Body of pancreas (tissue), 4 donors: ENCODE measurements at regions not wholly inside any gene's neighbourhood (a gene's known extent, or its start where the extent isn't known, plus 50 kb on each side); places are given as distances from the start of the nearest gene placed in this dataset.

Experiments
- ATAC-seq: fragments of 150-250 bp; one replicate; pipeline ENCODE4 v1.9.1; 2016
- DNase-seq, 4 donors: peaks; one replicate each; pipeline ENCODE4 v3.0.0-alpha.2; 2019
- H3K27ac ChIP-seq, 4 donors: fragments of 200-600 bp; sonication (generic); 1 replicate in 3 of 4; 2 replicates in 1 of 4; pipeline versions ENCODE4 v1.5.1 to v1.6.1; 2016 to 2019; ENCODE audit warnings: mild to moderate bottlenecking in 1 of 4, mixed read lengths in 1 of 4, moderate library complexity in 1 of 4
- H3K27me3 ChIP-seq, 2 donors: fragments of 200-600 bp; sonication (generic); one replicate each; pipeline ENCODE4 v1.6.0; 2016; ENCODE audit warnings: mild to moderate bottlenecking in 1 of 2
- H3K36me3 ChIP-seq, 2 donors: fragments of 200-600 bp; sonication (generic); replicated peaks in 1 of 2; 2 replicates each; pipeline ENCODE4 v1.5.1; 2016; ENCODE audit warnings: low read depth in 2 of 2; ENCODE audit not compliant: insufficient read depth in 1 of 2
- H3K4me1 ChIP-seq: fragments of 200-600 bp; sonication (generic); one replicate; pipeline ENCODE4 v1.6.0; 2016
- H3K4me3 ChIP-seq, 2 donors: fragments of 200-600 bp; sonication (generic); 1 replicate in 1 of 2; 2 replicates in 1 of 2; pipeline ENCODE4 v1.5.1; 2016 to 2019
- H3K9me3 ChIP-seq, 3 donors: fragments of 200-600 bp; sonication (generic); 1 replicate in 2 of 3; 2 replicates in 1 of 3; pipeline ENCODE4 v1.5.1; 2016
- CTCF ChIP-seq, 7 experiments: fragments of 450-650 bp in 4 of 7; fragments of 200-600 bp in 3 of 7; sonication (generic) in 3 of 7; IDR thresholded peaks; one replicate each; pipeline ENCODE4 v1.5.1; 2016 to 2019; ENCODE audit warnings: antibody characterized with exemption in 7 of 7
- POLR2A ChIP-seq, 3 donors: fragments of 450-650 bp; IDR thresholded peaks; one replicate each; pipeline ENCODE4 v1.6.1; 2016; ENCODE audit warnings: antibody characterized with exemption in 3 of 3, mild to moderate bottlenecking in 2 of 3
- WGBS, 2 donors: methylation state at CpG; one replicate each; pipeline ENCODE4 v1.1.5; 2017; 5-methylcytosine and 5-hydroxymethylcytosine counted together
- intact Hi-C: fragments of 100-400 bp; cut with DNase I; formaldehyde crosslinking; loops from one replicate; pipeline ENCODE4 v1.15.1; 2023

- Histone ChIP-seq H3K9me3 (no peaks in the 10 kb centered on the region), H3K36me3 (no peaks in the 10 kb centered on the region), H3K4me1 (no peaks in the 10 kb centered on the region), H3K27ac (no peak overlapping the region), H3K27me3 (no peaks in the 10 kb centered on the region), H3K4me3 (no peak overlapping the region)
- ATAC-seq, result no peak
- WGBS, 2 donors, result 25 to 43% methylated on average over 2 of the region's 2 CpGs
- DNase-seq, result no peak
- intact Hi-C loops, result no loop called here
- TF ChIP-seq CTCF (IDR thresholded peaks at IDR 0.05), result no peak
- no peak for TF ChIP-seq POLR2A (IDR thresholded peaks at IDR 0.05)
Observed at GRCh38 chr3:124221422-124221821, 229.5 kb upstream of the ROPN1 start.

- 75 to 77% methylated on average over 3 of the region's 3 CpGs for WGBS, 2 donors
- intact Hi-C loops, result no loop called here
- H3K27ac ChIP-seq, result no peak overlapping the region
- H3K9me3 ChIP-seq, result no peaks in the 10 kb centered on the region
- H3K4me3 ChIP-seq, result no peak overlapping the region
- DNase-seq (no peak), ATAC-seq (no peak)
- TF ChIP-seq POLR2A (IDR thresholded peaks at IDR 0.05), result no peak
- TF ChIP-seq CTCF (IDR thresholded peaks at IDR 0.05), result no peak
- no peaks in the 10 kb centered on the region for H3K27me3 ChIP-seq
- H3K36me3 ChIP-seq, result no peaks in the 10 kb centered on the region
- H3K4me1 ChIP-seq, result no peaks in the 10 kb centered on the region
Observed at GRCh38 chr3:124223853-124224252, 231.9 kb upstream of the ROPN1 start.

GRCh38 chr3:124227150-124227630 is 235.3 kb upstream of the ROPN1 start:
- TF ChIP-seq POLR2A (IDR thresholded peaks at IDR 0.05), result no peak
- no peak for TF ChIP-seq CTCF (IDR thresholded peaks at IDR 0.05)
- ATAC-seq (no peak), DNase-seq (no peak)
- H3K36me3 ChIP-seq, result no peaks in the 10 kb centered on the region
- H3K27me3 ChIP-seq, result no peaks in the 10 kb centered on the region
- no peak overlapping the region for H3K4me3 ChIP-seq
- H3K27ac ChIP-seq, result no peak overlapping the region
- H3K4me1 ChIP-seq, result no peaks in the 10 kb centered on the region
- no peaks in the 10 kb centered on the region for H3K9me3 ChIP-seq
- 58 to 89% methylated on average over 1 of the region's 1 CpG for WGBS, 2 donors
- intact Hi-C loops, result no loop called here

GRCh38 chr3:124229420-124229819 is 237.5 kb upstream of the ROPN1 start:
- 82 to 92% methylated on average over 5 of the region's 5 CpGs for WGBS, 2 donors
- DNase-seq (no peak), ATAC-seq (no peak)
- no peak overlapping the region for H3K4me3 ChIP-seq
- H3K36me3 ChIP-seq, result no peaks in the 10 kb centered on the region
- no peak for TF ChIP-seq CTCF (IDR thresholded peaks at IDR 0.05)
- no peak for TF ChIP-seq POLR2A (IDR thresholded peaks at IDR 0.05)
- H3K27ac ChIP-seq, result no peak overlapping the region
- intact Hi-C loops, result no loop called here
- H3K9me3 ChIP-seq, result no peaks in the 10 kb centered on the region
- no peaks in the 10 kb centered on the region for H3K27me3 ChIP-seq
- no peaks in the 10 kb centered on the region for H3K4me1 ChIP-seq

GRCh38 chr3:124229836-124230235 is 237.9 kb upstream of the ROPN1 start:
- H3K36me3 ChIP-seq, result no peaks in the 10 kb centered on the region
- no peaks in the 10 kb centered on the region for H3K9me3 ChIP-seq
- no peak overlapping the region for H3K4me3 ChIP-seq
- intact Hi-C loops, result no loop called here
- H3K27ac ChIP-seq, result no peak overlapping the region
- no peaks in the 10 kb centered on the region for H3K27me3 ChIP-seq
- DNase-seq, result no peak
- TF ChIP-seq CTCF (IDR thresholded peaks at IDR 0.05) (no peak), POLR2A (IDR thresholded peaks at IDR 0.05) (no peak)
- ATAC-seq, result no peak
- WGBS, 2 donors, result 90 to 91% methylated on average over 2 of the region's 2 CpGs
- no peaks in the 10 kb centered on the region for H3K4me1 ChIP-seq
